ENCODE measurements at regions not wholly inside any gene's neighbourhood (a gene's known extent, or its start where the extent isn't known, plus 50 kb on each side); places are given as distances from the start of the nearest gene placed in this dataset.
"Not testable (repeated sequence)": the region's sequence is repeated elsewhere in the genome, so short reads cannot be mapped to it uniquely, and the experiment has no call there.

DNA sequence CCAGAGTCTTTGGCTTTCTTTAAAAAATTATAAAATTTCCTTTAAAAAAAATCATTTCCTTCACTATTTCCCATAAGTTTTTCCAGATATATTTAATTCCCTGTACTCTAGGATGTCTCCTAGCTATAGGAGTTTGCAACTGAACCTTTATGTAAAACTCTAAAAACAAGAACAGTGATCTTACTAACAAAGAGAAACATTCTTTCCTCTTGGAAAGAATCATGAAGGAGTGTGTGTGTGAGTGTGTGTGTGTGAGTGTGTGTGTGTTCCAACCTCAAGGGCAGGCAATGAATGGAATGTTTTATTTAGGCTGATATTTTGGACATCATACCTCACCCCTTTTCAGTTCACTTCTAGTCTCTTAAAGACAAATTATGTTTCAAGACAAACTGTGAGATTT, 309.2 kb downstream of the CEMIP2 start:
- no peak overlapping the region for H3K4me3 ChIP-seq (ENCODE audit: low read depth, low read length)
- no peak for DNase-seq (ENCODE audit: low read depth)
- no peak for TF ChIP-seq CTCF (IDR thresholded peaks at IDR 0.05; ENCODE audit: low read depth, low read length, missing control alignments)

- no peak for DNase-seq (ENCODE audit: low read depth)
- H3K4me3 ChIP-seq (ENCODE audit: low read depth, low read length) = peak overlapping the region; percentile 14
- peak; percentile 8 for TF ChIP-seq CTCF (IDR thresholded peaks at IDR 0.05; ENCODE audit: low read depth, low read length, missing control alignments)
Measured at GRCh38 chr9:71446473-71447411, 321.6 kb downstream of the CEMIP2 start.

DNA sequence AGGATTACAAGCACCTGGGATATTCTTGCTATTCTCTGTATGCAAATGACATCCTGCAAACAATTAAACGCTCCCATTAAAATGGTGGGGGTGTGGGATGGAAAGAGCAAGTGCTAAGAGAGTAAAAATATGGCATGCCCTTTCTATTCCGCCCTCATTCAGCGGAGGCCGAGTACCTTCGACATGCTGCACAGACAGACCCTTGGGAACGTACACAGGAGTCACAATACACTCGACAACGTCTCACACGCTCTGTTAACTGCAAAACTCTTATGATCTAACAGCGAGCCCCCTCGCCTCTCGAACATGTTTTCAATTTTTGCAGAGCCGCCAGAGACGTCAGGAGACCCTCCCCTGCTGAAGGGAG, 322.2 kb downstream of the CEMIP2 start:
- no peak for DNase-seq (ENCODE audit: low read depth)
- no peak for TF ChIP-seq CTCF (IDR thresholded peaks at IDR 0.05; ENCODE audit: low read depth, low read length, missing control alignments)
- H3K4me3 ChIP-seq (ENCODE audit: low read depth, low read length) = no peak overlapping the region

- no peak for DNase-seq (ENCODE audit: low read depth)
Measured at GRCh38 chr9:71442937-71443336, 321.5 kb upstream of the TRPM3 start.

GRCh38 chr9:71441266-71441665, 319.8 kb upstream of the TRPM3 start:
- no peak for DNase-seq (ENCODE audit: low read depth)
- TF ChIP-seq CTCF (IDR thresholded peaks at IDR 0.05; ENCODE audit: low read depth, low read length, missing control alignments) = no peak
- no peak overlapping the region for H3K4me3 ChIP-seq (ENCODE audit: low read depth, low read length)

More at GRCh38 chr9:71442937-71443336, 321.5 kb upstream of the TRPM3 start:
- no peak for TF ChIP-seq CTCF (IDR thresholded peaks at IDR 0.05; ENCODE audit: low read depth, low read length, missing control alignments)
- no peak overlapping the region for H3K4me3 ChIP-seq (ENCODE audit: low read depth, low read length)

GRCh38 chr9:71431931-71432330, 310.5 kb upstream of the TRPM3 start:
- no peak for DNase-seq (ENCODE audit: low read depth)
- TF ChIP-seq CTCF (IDR thresholded peaks at IDR 0.05; ENCODE audit: low read depth, low read length, missing control alignments) = no peak
- no peak overlapping the region for H3K4me3 ChIP-seq (ENCODE audit: low read depth, low read length)

DNA sequence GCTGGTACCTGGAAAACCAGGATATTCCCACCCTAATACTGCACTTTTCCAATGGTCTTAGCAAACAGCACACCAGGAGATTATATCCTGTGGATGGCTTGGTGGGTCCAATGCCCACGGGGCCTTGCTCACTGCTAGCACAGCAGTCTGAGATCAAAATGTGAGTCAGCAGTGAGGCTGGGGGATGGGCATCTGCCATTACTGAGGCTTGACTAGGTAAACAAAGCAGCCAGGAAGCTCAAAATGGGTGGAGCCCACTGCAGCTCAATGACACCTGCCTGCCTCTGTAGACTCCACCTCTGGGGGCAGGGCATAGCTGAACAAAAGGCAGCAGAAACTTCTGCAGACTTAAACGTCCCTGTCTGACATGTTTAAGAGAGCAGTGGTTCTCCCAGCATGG, 285.9 kb upstream of the TRPM3 start:
- not testable (repeated sequence) for H3K4me3 ChIP-seq (ENCODE audit: low read depth, low read length)

More for the DNA sequence above, 285.9 kb upstream of the TRPM3 start:
- not testable (repeated sequence) for DNase-seq (ENCODE audit: low read depth)

Measured in GM12864 (cell line).